Upper lobe of left lung (tissue), 4 donors: ENCODE measurements at regions not wholly inside any gene's neighbourhood (a gene's known extent, or its start where the extent isn't known, plus 50 kb on each side); places are given as distances from the start of the nearest gene placed in this dataset.

ENCODE experiments used
- CTCF ChIP-seq, 6 experiments: fragments of 450-650 bp in 4 of 6; fragments of 200-600 bp in 2 of 6; sonication (generic) in 2 of 6; IDR thresholded peaks; one replicate each; pipeline ENCODE4 v1.5.1; 2016 to 2019; ENCODE audit warnings: antibody characterized with exemption in 6 of 6
- EP300 ChIP-seq, 4 donors: sonication (generic); formaldehyde crosslinking; IDR thresholded peaks; one replicate each; pipeline ENCODE4 v1.5.1; 2017; ENCODE audit warnings: antibody characterized with exemption in 4 of 4, control low read depth in 2 of 4
- POLR2A ChIP-seq, 4 donors: fragments of 450-650 bp; IDR thresholded peaks; one replicate each; pipeline ENCODE4 v1.5.1; 2016 to 2017; ENCODE audit warnings: antibody characterized with exemption in 4 of 4, mild to moderate bottlenecking in 2 of 4

GRCh38 chr13:22194106-22194805 lies 523.4 kb downstream of the FGF9 start:
- no peak for TF ChIP-seq POLR2A (IDR thresholded peaks at IDR 0.05)
- no peak for TF ChIP-seq CTCF (IDR thresholded peaks at IDR 0.05)
- TF ChIP-seq EP300 (IDR thresholded peaks at IDR 0.05) = no peak
